HG02798 (cell line): ENCODE measurements at regions not wholly inside any gene's neighbourhood (a gene's known extent, or its start where the extent isn't known, plus 50 kb on each side); places are given as distances from the start of the nearest gene placed in this dataset.

ENCODE experiments used
- ATAC-seq: cut with Tn5 transposase; IDR thresholded peaks from one replicate; pipeline ENCODE4 v1.9.1; 2021; ENCODE audit warnings: mild to moderate bottlenecking; ENCODE audit not compliant: unreplicated experiment, poor library complexity

- ATAC-seq, result no peak
Measured at GRCh38 chr9:12930906-12931305, 156.1 kb downstream of the LURAP1L start.

GRCh38 chr9:12933957-12934356 lies 159.1 kb downstream of the LURAP1L start:
- no peak for ATAC-seq

- ATAC-seq, result no peak
Measured at GRCh38 chr9:12934545-12935272, 159.9 kb downstream of the LURAP1L start.

GRCh38 chr9:12935714-12936113 lies 160.9 kb downstream of the LURAP1L start:
- ATAC-seq, result no peak

- ATAC-seq, result no peak
Measured at GRCh38 chr9:12954441-12954840, 179.6 kb downstream of the LURAP1L start.

GRCh38 chr9:12955510-12956163 lies 180.8 kb downstream of the LURAP1L start:
- no peak for ATAC-seq

GRCh38 chr9:12956261-12956660 lies 181.4 kb downstream of the LURAP1L start:
- ATAC-seq, result no peak

- no peak for ATAC-seq
Measured at GRCh38 chr9:12956805-12957204, 182.0 kb downstream of the LURAP1L start.

- no peak for ATAC-seq
Measured at GRCh38 chr9:12958279-12958678, 183.5 kb downstream of the LURAP1L start.

GRCh38 chr9:12958708-12959107 lies 183.9 kb downstream of the LURAP1L start:
- ATAC-seq, result no peak

- ATAC-seq, result no peak
Measured at GRCh38 chr9:12961276-12961809, 186.5 kb downstream of the LURAP1L start.

GRCh38 chr9:12963537-12963936 lies 188.7 kb downstream of the LURAP1L start:
- no peak for ATAC-seq

- ATAC-seq, result no peak
Measured at GRCh38 chr9:12964271-12964670, 189.5 kb downstream of the LURAP1L start.

- no peak for ATAC-seq
Measured at GRCh38 chr9:12965303-12965702, 190.5 kb downstream of the LURAP1L start.

- no peak for ATAC-seq
Measured at GRCh38 chr9:12968093-12968492, 193.3 kb downstream of the LURAP1L start.

- ATAC-seq, result no peak
Measured at GRCh38 chr9:12972608-12973589, 198.1 kb downstream of the LURAP1L start.

- ATAC-seq, result no peak
Measured at GRCh38 chr9:12973710-12974109, 198.9 kb downstream of the LURAP1L start.

GRCh38 chr9:12974671-12975070 lies 199.9 kb downstream of the LURAP1L start:
- no peak for ATAC-seq

- ATAC-seq, result no peak
Measured at GRCh38 chr9:12975496-12975895, 200.7 kb downstream of the LURAP1L start.

- ATAC-seq, result no peak
Measured at GRCh38 chr9:12980085-12980851, 205.4 kb downstream of the LURAP1L start.
